ENCODE measurements at regions not wholly inside any gene's neighbourhood (a gene's known extent, or its start where the extent isn't known, plus 50 kb on each side); places are given as distances from the start of the nearest gene placed in this dataset.

DNA sequence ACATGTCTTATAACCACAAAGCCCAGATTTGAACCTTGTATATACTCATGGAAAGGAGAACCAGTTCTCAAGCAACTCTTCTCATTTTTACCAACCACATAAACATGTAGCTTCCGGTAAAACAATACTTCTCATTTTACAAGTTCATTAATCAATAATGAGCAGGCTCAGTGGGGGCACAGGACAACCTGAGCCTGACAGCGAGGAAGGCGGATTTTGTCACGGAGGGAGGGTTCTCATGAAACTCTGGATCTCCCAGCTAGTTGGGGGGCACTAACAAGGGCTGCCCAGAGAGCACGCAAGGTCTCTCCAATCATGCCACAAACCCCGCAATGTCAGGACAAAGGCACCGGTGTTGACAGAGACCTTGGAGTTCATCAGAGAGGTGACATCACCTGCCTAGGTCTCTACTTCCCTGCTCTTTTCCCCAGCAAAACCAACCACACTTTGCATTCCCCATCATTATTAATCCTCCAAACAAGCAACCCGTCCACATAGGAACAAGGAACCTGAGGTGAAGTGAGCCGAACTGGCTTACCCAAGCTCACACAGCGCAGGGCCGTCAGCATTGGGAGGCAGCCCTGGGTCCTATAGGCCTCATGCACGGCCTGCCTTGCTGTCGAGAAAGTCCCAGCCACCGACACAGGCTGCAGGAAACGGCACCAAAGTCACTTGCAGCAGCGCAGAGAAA, 192.1 kb upstream of the KLF14 start:
- TF ChIP-seq, protein P1, sequence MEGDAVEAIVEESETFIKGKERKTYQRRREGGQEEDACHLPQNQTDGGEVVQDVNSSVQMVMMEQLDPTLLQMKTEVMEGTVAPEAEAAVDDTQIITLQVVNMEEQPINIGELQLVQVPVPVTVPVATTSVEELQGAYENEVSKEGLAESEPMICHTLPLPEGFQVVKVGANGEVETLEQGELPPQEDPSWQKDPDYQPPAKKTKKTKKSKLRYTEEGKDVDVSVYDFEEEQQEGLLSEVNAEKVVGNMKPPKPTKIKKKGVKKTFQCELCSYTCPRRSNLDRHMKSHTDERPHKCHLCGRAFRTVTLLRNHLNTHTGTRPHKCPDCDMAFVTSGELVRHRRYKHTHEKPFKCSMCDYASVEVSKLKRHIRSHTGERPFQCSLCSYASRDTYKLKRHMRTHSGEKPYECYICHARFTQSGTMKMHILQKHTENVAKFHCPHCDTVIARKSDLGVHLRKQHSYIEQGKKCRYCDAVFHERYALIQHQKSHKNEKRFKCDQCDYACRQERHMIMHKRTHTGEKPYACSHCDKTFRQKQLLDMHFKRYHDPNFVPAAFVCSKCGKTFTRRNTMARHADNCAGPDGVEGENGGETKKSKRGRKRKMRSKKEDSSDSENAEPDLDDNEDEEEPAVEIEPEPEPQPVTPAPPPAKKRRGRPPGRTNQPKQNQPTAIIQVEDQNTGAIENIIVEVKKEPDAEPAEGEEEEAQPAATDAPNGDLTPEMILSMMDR (IDR thresholded peaks at IDR 0.05): no peak
- no peak for TF ChIP-seq POLR2A (IDR thresholded peaks at IDR 0.05)
